ENCODE measurements at regions not wholly inside any gene's neighbourhood (a gene's known extent, or its start where the extent isn't known, plus 50 kb on each side); places are given as distances from the start of the nearest gene placed in this dataset.

GRCh38 chr13:40221131-40221459 lies 445.3 kb downstream of the FOXO1 start (continued):
- no peak for TF ChIP-seq ZBTB6 (tag by site-specific recombination; IDR thresholded peaks at IDR 0.05)
- no peak for TF ChIP-seq ZSCAN23 (tag by site-specific recombination; IDR thresholded peaks at IDR 0.05)
- no peak for TF ChIP-seq ZNF433 (tag by site-specific recombination; IDR thresholded peaks at IDR 0.05; ENCODE audit: low read depth)
- no peak for TF ChIP-seq SCRT2 (tag by site-specific recombination; IDR thresholded peaks at IDR 0.05)
- TF ChIP-seq ZNF404 (tag by site-specific recombination; IDR thresholded peaks at IDR 0.05), result no peak

GRCh38 chr13:40221460-40222201 lies 444.8 kb downstream of the FOXO1 start:
- H3K27ac ChIP-seq (ENCODE audit: extremely low read depth, low read depth, low read length), result no peak overlapping the region
- CTCF ChIA-PET, result interaction anchor here (0.6 kb wide), 1 partner anchor 669 kb away, joined by 3 read pairs; no protein-coding TSS in a partner anchor
- POLR2A ChIA-PET, result no interaction called here

GRCh38 chr13:40223585-40223984 lies 442.9 kb downstream of the FOXO1 start:
- H3K36me3 ChIP-seq (ENCODE audit: control insufficient read depth in 2 of 2, insufficient read depth in 1 of 2, low read length in 2 of 2), result no peaks in the 10 kb centered on the region
- H3K9me3 ChIP-seq (ENCODE audit: control insufficient read depth, insufficient read depth, low read depth, low read length), result no peaks in the 10 kb centered on the region
- CTCF ChIA-PET, result no interaction called here
- TF ChIP-seq GLIS2 (tag by site-specific recombination; IDR thresholded peaks at IDR 0.05) (no peak), MZF1 (tag by site-specific recombination; IDR thresholded peaks at IDR 0.05; ENCODE audit: borderline replicate concordance) (no peak), ZNF558 (tag by site-specific recombination; IDR thresholded peaks at IDR 0.05) (no peak), ZNF416 (tag by site-specific recombination; IDR thresholded peaks at IDR 0.05) (no peak), ZNF202 (tag by site-specific recombination; IDR thresholded peaks at IDR 0.05; ENCODE audit: borderline replicate concordance) (no peak), ZNF670 (tag by site-specific recombination; IDR thresholded peaks at IDR 0.05; ENCODE audit: low read depth) (no peak), HIC1 (tag by site-specific recombination; IDR thresholded peaks at IDR 0.05) (no peak), BCL11A (tag by site-specific recombination; IDR thresholded peaks at IDR 0.05; ENCODE audit: low read depth) (no peak), GLI4 (tag by site-specific recombination; IDR thresholded peaks at IDR 0.05) (no peak)
- no peak overlapping the region for H3K27ac ChIP-seq (ENCODE audit: extremely low read depth, low read depth, low read length)
- H3K4me1 ChIP-seq (ENCODE audit: control insufficient read depth, insufficient read depth, low read length), result no peaks in the 10 kb centered on the region
- no peak overlapping the region for H3K4me3 ChIP-seq (ENCODE audit: low read depth, low read length)
- POLR2A ChIA-PET, result no interaction called here

More at GRCh38 chr13:40221460-40222201, 444.8 kb downstream of the FOXO1 start:
- Histone ChIP-seq H3K9me3 (ENCODE audit: control insufficient read depth, insufficient read depth, low read depth, low read length) (no peaks in the 10 kb centered on the region), H3K36me3 (ENCODE audit: control insufficient read depth in 2 of 2, insufficient read depth in 1 of 2, low read length in 2 of 2) (no peaks in the 10 kb centered on the region), H3K4me1 (ENCODE audit: control insufficient read depth, insufficient read depth, low read length) (no peaks in the 10 kb centered on the region), H3K4me3 (ENCODE audit: low read depth, low read length) (no peak overlapping the region)
- TF ChIP-seq ZNF350 (tag by site-specific recombination; IDR thresholded peaks at IDR 0.05) (no peak), MEIS1 (CRISPR knock-in tag; IDR thresholded peaks at IDR 0.05; ENCODE audit: borderline replicate concordance) (no peak), ATF2 (tag by site-specific recombination; IDR thresholded peaks at IDR 0.05; ENCODE audit: low read depth) (peak; percentile 11; the same call in 1 of the 2 replicates), ZNF571 (tag by site-specific recombination; IDR thresholded peaks at IDR 0.05) (no peak)
